ENCODE measurements at regions not wholly inside any gene's neighbourhood (a gene's known extent, or its start where the extent isn't known, plus 50 kb on each side); places are given as distances from the start of the nearest gene placed in this dataset.

- TF ChIP-seq, protein P1, sequence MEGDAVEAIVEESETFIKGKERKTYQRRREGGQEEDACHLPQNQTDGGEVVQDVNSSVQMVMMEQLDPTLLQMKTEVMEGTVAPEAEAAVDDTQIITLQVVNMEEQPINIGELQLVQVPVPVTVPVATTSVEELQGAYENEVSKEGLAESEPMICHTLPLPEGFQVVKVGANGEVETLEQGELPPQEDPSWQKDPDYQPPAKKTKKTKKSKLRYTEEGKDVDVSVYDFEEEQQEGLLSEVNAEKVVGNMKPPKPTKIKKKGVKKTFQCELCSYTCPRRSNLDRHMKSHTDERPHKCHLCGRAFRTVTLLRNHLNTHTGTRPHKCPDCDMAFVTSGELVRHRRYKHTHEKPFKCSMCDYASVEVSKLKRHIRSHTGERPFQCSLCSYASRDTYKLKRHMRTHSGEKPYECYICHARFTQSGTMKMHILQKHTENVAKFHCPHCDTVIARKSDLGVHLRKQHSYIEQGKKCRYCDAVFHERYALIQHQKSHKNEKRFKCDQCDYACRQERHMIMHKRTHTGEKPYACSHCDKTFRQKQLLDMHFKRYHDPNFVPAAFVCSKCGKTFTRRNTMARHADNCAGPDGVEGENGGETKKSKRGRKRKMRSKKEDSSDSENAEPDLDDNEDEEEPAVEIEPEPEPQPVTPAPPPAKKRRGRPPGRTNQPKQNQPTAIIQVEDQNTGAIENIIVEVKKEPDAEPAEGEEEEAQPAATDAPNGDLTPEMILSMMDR (IDR thresholded peaks at IDR 0.05; ENCODE audit: low read length), result no peak
- TF ChIP-seq EZH2 (IDR thresholded peaks at IDR 0.05; ENCODE audit: borderline replicate concordance, low read length), result no peak
Measured at GRCh38 chr16:76650582-76650981, 373.4 kb downstream of the CNTNAP4 start.

All from OCI-LY1 (cell line).